NCI-H82 (cell line): ENCODE measurements at regions not wholly inside any gene's neighbourhood (a gene's known extent, or its start where the extent isn't known, plus 50 kb on each side); places are given as distances from the start of the nearest gene placed in this dataset.
"Not testable (repeated sequence)": the region's sequence is repeated elsewhere in the genome, so short reads cannot be mapped to it uniquely, and the experiment has no call there.

Experiments
- DNase-seq: peaks from one replicate; lab custom pipeline; 2025; lab: John Stamatoyannopoulos, UW

DNA sequence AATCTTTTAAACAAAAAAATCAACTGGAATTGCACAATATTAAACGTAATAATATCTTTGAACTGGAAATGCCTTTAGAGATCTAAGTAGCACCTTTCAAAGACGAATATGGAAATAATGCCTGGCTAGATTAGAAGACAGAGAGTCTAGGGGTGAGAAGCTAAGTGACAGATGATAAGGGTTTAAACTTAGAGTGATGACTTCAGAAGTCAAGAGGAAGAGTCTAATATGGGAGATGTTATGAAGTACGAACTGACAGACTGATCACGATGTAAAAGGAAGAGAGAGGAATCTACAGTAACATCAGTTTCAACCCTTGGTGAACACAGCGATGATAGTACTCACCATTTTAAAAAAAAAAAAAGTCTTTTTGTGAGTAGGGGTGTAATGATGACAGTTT is 57.9 kb downstream of the HINT1 start:
- DNase-seq = no peak

DNA sequence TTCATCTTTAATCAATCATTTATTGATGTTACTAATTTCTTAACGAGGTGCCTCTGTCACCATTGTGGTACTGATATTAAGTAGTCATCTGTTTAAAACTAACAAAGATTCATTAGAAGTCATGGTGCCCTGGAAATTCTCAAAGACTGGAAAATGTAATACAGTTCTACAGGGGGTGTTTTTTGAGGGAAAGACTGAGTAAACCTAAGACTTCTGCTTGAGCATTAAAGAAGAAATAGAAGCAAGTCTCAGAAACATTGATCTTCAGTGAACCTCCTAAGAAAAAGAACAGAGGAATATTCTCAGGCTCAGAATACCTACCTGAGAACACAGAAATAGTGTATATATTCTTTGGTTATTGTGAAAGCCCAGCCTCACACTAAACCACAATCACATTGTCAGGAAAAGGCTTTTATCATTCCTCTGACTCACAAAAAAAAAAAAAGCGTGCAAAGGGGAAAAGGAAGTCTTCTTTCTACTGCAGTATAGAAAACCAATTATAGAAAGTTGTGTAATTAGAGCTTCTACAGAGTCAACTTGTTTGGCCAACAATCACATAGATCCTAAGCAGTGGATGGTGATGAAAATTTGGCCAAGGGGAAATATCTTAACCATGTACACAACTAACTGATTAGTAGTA is 60.8 kb downstream of the HINT1 start:
- DNase-seq = no peak

DNA sequence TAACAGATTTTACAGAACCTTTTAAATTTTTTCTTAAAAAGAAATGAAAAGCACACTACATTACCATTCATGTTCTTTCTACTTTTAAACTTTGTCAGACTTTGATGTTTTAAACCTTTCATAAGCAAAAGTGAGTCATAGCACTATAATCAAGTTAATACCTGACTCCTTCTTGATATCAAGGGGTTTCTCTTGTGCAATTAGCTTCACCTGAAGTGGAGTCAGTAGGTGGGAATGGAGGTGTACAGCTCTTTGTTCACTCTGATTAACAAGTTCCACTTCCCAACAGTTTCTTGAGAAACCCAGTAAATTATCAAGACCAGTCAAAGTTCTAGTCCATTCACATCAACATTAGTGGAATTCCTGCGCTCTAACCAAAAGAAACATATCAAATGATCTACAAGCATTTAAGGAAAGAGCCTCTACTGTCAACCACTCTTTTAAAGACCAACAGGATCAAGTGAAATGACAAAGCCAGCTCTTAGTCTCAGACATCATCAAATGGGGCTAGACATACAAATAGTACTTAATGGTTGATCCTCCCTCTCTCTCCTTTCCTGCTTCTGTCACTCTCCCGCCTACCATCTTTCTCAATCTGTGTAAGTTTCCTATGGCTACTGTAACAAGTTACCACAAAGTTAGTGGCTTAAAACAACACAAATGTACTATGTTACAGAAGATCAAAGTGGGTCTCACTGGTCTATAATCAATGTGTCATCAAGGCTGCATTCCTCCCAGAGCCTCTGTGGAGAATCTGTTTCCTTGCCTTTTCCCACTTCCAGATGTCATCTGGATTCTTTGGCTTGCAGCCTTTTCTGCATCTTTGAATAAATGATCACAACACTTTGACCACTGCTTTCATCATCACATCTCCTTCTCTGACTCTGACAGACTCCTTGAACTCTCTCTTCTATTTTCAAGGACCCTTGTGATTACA is 68.0 kb downstream of the HINT1 start:
- DNase-seq = no peak

DNA sequence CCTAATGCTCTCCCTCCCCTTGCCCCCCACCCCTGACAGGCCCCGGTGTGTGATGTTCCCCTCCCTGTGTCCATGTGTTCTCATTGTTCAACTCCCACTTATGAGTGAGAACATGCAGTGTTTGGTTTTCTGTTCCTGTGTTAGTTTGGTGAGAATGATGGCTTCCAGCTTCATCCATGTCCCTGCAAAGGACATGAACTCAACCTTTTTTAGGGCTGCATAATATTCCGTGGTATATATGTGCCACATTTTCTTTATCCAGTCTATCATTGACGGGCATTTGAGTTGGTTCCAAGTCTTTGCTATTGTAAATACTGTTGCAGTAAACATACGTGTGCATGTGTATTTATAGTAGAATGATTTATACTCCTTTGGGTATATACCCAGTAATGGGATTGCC is 69.5 kb downstream of the HINT1 start:
- not testable (repeated sequence) for DNase-seq

DNA sequence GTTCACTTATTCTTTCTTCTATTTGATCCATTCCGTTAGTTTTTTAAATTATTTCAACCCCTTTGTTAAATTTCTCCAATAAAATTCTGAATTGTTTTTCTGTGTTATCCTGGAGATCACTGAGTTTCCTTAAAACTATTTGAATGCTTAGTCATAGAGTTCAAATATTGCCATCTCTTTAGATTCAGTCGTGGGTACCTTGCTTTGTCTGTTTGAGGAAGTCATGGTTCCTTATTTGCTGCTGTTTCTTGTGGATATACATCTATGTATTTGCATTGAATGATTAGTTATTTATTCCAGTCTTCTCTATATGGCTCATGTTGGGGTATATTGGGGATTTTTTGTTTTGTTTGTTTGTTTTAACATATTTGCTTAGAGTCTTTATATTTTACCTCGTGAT is 80.6 kb downstream of the HINT1 start:
- DNase-seq = no peak

DNA sequence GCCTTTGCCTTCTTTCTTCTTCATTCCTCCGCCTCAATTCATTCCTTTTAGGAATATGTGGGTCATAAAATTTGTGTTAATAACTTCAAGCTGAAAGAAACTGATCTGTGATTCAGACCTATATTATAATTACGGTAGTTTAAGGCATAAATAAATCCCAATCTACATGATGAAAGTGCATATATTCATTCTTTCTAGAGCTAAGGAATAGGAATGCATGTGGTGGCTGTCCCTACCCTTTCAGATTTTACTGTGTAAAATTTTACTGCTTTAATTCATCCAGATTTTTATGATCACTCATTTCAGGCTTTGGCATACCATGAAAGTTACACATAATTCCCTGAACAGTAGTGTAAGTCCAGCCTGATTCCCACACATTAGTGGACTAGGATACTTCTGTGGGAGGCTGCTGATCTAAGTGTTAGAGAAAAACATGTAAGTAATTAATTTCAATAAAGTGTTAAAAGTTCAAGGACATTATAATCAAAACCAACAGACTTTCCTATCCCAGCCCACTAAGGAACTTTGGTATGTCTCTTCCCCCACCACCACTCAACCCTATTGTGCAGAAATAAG is 83.1 kb downstream of the HINT1 start:
- no peak for DNase-seq

DNA sequence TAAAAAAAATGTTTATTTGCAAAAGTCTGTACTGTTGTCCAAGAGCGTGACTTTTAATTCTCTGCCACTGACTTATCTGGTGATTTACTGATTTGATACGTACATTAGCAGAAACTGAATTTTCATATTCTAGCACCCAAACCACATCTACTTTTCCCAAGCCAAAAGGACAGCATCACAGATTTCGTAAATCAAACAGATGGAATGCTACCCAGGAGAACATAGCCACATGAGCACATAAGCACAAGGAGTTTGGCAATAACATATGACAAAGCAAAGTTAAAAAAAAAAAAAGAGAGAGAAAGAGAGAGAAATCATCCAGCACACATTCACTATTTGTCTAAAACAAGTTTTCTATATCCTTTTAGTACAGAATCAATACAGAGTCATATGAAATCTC is 83.7 kb downstream of the HINT1 start:
- no peak for DNase-seq

DNA sequence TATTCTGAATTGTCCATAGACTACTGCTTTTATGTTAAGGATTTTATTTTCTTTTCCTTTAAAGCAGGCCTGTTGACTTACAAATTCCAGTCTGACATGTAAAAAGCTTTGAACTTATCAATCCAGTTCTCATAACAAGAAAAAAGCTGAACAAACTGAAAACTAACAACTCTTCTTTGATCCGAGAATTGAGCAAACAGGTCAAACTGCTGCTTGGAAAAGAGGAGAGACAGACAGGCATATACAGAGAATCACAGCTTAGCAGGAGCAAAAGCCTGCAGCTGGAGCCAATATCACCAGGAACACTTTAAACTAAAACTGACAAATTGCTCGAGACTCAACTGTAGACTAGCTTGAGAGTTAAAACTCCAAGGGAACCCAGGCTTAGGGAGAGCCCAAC is 85.8 kb downstream of the HINT1 start:
- no peak for DNase-seq

DNA sequence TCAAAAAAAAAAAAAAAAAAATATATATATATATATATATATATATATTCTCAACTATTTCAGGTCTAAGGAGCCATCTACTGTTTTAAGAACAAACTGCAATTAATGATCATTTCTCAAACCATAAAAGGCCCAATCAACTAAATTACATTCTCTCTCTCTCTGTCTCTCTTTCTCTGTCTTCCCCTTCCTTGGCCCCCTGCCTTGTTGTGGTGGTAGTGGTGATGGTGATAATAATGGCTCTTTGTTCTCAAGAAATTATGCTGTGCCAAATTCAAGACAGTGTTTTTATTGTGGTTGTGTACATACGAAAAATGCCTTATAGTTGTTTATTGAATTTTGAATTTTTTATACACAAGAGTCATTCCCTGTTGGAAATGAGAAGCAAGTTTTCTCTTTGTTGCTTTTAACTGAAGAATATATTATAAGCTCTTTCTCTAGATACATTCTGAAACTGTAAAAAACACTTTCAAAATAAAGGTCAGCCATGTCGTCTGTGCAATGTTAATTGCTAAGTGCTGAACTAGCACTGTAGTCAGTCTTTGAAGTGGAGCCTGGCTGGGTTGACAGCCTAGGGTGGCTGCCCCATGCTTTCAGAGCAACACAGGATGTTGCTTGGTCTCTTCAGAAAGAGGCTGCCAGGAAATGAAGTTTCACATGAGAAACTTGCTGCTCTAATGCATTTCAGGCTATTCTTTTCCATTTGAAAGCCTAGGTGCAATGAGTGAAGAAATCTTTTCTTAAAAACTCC is 96.0 kb downstream of the HINT1 start:
- DNase-seq = no peak

DNA sequence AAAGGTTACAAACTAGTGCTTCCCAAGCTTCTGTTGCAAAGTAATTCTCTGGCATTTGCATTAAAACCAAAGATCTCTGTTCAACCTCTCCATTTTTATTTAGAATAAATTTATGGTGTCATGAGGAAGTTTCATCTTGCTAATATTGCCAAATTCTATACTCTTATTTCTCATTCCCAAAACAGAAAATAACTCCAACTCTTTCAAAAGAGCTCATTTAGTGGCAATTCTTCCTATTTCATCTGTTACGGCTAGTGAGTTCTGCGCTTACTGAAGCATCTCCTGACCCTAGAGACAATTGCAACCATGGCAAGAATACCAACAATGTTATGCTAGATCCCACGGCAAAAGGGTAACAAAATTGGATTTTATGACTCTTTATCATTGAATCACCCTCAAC is 97.0 kb downstream of the HINT1 start:
- DNase-seq = no peak

DNA sequence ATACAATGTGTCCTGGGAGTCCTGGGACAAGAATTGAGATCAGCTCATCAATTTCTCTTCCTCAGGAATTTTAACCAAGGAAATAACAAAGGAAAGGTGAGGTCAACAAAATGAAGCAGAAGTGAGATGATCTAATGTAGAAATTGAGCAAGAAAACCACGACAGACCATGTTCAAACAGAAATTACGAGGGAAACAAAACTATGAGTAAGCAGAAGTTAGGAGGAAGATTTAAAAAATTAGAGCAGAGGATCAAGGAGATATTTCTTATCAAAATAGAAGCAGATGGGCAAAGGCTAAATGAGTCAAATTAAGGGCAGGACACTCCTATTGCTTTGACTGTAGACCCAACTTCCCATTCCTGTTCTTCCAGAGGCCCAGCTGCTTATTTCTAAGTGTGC is 97.4 kb downstream of the HINT1 start:
- DNase-seq = no peak

DNA sequence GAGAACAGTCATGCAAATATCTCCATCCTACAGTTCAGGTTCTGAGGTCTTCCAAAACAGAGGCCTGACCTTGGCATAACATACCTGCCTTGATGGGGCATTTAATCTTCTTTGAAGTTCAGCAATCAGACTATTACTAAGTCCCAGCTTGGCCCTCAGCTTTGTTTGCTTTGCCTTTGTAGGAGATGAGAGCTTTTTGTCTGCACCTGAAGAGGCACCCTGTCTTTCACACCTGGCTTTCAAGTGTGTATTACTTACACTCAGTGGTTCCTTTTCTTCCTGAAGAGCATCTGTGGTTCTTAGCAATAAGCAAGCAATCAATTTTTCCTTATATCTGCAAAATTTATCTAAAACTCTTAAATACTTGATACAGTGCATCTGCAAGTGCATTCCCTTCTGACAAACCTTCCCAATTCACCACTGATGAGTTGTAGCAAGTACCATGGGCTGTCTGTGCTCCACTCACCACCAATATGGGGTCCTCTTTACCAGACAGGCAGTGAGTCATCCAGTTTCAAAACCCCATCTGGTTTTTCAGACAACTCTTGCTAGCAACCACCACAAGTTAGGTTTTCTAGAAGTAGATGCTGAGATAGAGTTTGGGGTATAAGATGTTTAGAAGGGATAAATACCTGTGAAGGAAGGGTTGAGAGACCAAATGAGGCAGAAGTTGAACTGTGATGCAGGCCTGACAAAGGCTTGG is 100.2 kb downstream of the HINT1 start:
- DNase-seq = no peak

DNA sequence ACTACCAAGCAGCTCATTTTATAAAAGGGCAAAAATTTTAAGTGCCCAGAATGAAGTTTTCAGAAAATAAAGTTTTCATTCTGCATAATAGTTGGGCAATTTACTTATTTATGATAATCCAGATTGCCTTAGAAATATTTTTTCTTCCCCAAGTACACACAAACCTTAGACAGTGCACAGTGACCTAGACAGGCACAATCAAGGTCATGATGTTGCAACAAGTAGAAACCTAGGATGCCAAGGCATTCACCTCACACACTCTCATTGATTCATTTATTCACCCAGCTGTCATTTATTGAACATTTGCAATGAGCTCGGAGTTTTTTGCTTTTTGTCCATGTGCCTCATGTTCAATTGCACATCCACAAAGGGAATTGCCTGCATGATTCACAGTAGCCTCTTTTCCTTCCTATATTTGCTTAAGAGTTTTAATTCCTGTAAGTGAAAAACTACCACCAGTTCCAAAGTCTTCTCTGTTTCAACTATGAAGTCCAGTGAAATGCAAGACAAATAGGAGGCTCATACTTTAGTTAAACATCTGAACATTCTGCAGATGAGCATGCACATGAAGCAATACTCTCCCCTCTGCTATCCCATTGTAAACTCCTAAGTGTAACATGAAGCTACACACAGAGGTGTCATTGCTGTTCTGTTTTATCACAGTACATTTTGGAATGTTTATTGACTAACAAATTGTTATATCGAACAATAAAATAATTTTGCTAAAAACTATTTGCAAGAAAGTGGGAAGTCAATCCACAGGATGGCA is 122.9 kb downstream of the HINT1 start:
- no peak for DNase-seq

DNA sequence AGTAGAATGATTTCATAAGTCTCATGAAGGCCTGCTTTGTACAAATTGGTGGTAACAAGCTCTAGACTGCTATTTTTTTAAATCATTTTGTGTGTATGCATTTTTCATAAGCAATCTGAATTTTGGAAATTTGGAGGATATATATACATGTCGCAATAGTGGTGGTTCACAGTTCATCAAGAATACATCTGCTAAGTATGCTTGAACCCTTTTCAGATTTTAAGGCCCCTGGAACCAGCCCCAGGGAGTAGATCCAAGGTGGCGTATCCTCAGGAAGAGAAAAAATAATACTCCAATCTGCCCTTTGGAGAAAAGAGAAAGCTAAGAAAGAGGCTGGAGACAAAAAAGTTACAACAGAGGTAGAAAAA is 141.6 kb downstream of the HINT1 start:
- no peak for DNase-seq

DNA sequence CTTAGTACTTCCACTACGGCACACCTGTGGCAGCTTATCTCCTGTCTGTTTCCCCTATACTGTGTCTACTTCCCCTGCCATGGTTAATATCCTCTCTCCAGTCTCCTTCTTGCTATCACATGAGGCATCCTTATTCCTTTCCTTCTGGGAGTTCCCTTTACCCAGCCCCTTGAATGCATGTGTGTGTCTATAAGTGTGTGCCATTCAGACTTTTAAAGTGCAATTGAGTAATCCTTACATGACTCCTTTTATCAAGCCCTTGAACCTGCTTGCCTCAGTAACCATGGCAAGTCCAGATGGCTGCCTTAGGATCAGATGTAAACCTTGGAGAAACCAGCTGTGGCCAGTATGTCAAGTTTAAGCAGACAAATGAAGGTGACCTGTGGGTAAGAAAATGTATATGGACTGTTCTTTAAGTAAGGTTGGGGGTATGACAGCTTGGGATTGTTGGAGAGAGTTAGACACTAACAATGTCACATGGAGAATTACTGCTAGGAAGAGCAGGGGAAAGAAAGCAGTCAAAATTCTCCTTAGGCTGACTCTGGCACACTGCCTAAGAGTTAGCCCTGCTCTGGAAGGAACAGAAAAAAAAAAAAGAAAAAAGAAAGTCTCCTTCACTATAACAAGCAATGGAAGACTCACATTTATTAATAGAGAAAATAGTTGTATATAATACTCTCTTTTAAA is 142.1 kb downstream of the HINT1 start:
- DNase-seq = peak; percentile 4

DNA sequence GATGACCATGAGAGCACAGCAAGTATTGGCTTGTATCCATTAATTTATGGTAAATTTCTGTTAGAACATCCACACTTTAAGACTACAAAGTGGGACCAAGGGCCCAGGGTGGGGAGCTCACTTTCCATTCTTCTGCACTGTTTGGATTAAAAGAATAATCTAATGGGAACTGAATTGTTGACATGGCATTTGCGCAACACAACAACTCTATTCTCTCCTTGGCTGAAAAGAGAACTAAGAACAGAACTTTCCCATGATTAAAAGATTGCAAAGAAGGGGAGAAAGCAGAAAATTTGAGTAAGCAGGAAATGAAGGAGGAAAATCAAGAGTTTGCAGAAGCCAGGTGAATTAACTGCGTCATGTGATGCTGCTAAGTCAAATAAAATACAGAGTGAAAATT is 143.4 kb downstream of the HINT1 start:
- DNase-seq = no peak

DNA sequence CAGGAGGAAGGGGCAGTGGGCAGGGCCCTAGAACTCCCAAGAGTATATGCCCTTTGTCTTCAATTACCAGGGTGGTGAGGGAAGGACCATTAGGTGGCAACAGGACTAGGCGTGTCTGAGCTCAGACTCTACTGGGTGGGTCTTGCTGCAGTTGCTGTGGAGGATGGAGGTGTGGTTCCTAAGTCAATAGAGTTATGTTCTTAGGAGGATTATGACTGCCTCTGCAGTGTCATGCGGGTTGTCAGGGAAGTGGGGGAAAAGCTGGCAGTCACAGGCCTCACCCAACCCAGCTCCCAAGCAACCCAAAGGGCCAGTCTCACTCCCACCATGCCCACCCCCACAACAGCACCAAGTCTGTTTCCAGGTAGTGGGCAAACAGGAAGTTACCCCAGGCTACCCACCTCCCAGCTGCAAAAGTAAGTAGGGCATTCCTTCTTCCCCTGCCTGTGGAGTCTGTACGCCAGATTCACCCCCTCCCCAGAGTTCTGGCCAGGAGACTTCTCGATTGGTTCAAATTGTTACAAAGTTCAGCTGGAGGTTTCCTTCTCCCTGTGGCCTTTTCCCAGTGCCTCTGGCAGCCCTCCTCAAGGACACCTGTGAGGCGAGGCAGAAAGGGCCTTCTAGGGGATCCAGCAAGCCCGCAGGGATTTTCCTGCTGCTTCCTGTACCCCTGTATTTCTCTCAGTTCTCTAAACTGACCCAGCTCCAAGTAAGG is 145.3 kb downstream of the HINT1 start:
- peak; percentile 67 for DNase-seq

DNA sequence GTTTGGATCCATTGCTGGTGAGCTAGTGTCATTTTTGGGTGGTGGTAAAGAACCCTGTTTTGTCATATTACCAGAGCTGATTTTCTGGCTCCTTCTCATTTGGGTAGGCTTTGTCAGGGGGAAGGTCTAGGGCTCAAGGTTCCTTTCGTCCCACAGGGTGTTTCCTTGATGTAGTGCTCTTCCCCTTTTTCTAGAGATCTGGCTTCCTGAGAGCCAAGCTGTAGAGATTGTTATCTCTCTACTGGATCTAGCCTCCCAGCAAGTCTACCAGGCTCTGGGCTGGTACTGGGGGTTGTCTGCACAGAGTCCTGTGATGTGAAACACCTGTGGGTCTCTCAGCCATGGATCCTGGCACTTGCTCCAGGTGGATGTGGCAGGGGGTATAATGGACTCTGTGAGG is 145.9 kb downstream of the HINT1 start:
- DNase-seq = no peak

DNA sequence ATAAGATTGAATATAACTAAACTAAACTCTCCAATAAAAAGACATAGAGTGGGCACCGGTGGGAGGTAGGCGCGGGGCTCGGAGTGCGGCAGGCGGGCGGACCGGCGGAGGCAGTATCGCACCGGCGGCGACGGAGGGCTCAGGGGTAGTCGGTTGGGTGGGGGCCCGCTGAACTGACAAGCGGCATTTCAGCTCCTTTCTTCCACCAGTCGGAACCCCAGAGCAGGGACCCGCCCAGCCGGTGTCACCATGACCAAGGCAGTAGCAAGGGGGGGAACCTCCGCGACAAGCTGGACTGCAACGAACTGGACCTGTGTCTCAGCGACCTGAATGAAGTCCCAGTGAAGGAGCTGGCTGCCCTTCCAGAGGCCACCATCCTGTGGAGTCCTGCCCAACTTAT is 156.7 kb downstream of the HINT1 start:
- no peak for DNase-seq
